ENCODE measurements at regions not wholly inside any gene's neighbourhood (a gene's known extent, or its start where the extent isn't known, plus 50 kb on each side); places are given as distances from the start of the nearest gene placed in this dataset.

- no peak for TF ChIP-seq EZH2 (optimal IDR thresholded peaks at IDR 0.05; ENCODE audit: low read depth, low read length)
- TF ChIP-seq CTCF (IDR thresholded peaks at IDR 0.05; ENCODE audit: low read length), result no peak
- no peak for TF ChIP-seq EZH2phosphoT487 (IDR thresholded peaks at IDR 0.05; ENCODE audit: low read length)
Observed at GRCh38 chr7:115299397-115300037, 377.6 kb downstream of the MDFIC start.

GRCh38 chr7:115297656-115298055, 375.8 kb downstream of the MDFIC start:
- Histone ChIP-seq H3K27me3 (replicated peaks; ENCODE audit: insufficient read depth, low read length) (no peaks in the 10 kb centered on the region), H3K4me3 (ENCODE audit: low read length) (no peak overlapping the region), H3F3A (ENCODE audit: insufficient read depth, low read length) (no peaks in the 10 kb centered on the region), H3K4me2 (ENCODE audit: low read depth, low read length) (no peak overlapping the region), H3K36me3 (replicated peaks; ENCODE audit: insufficient read depth, low read length) (no peaks in the 10 kb centered on the region), H3K4me1 (ENCODE audit: low read length) (no peaks in the 10 kb centered on the region), H2AFZ (ENCODE audit: low read length) (no peak overlapping the region), H3K9ac (ENCODE audit: low read length) (no peak overlapping the region), H4K20me1 (ENCODE audit: insufficient read depth, low read length) (no peaks in the 10 kb centered on the region), H3K9me2 (replicated peaks; ENCODE audit: insufficient read depth, low read length) (no peaks in the 10 kb centered on the region), H3K79me2 (ENCODE audit: low read length) (no peaks in the 10 kb centered on the region), H3K27ac (ENCODE audit: low read length) (no peak overlapping the region), H3K9me3 (replicated peaks; ENCODE audit: insufficient read depth, low read length) (no peaks in the 10 kb centered on the region)
- no peak for DNase-seq
- TF ChIP-seq EZH2phosphoT487 (IDR thresholded peaks at IDR 0.05; ENCODE audit: low read length) (no peak), EZH2 (optimal IDR thresholded peaks at IDR 0.05; ENCODE audit: low read depth, low read length) (no peak), CTCF (IDR thresholded peaks at IDR 0.05; ENCODE audit: low read length) (no peak)

More at GRCh38 chr7:115299397-115300037, 377.6 kb downstream of the MDFIC start:
- Histone ChIP-seq H3K9ac (ENCODE audit: low read length) (no peak overlapping the region), H3K27ac (ENCODE audit: low read length) (no peak overlapping the region), H4K20me1 (ENCODE audit: insufficient read depth, low read length) (no peaks in the 10 kb centered on the region), H3K27me3 (replicated peaks; ENCODE audit: insufficient read depth, low read length) (no peaks in the 10 kb centered on the region), H3K79me2 (ENCODE audit: low read length) (no peaks in the 10 kb centered on the region), H3K4me3 (ENCODE audit: low read length) (no peak overlapping the region), H3F3A (ENCODE audit: insufficient read depth, low read length) (no peaks in the 10 kb centered on the region), H3K9me3 (replicated peaks; ENCODE audit: insufficient read depth, low read length) (no peaks in the 10 kb centered on the region), H3K36me3 (replicated peaks; ENCODE audit: insufficient read depth, low read length) (no peaks in the 10 kb centered on the region), H3K9me2 (replicated peaks; ENCODE audit: insufficient read depth, low read length) (no peaks in the 10 kb centered on the region), H3K4me2 (ENCODE audit: low read depth, low read length) (no peak overlapping the region), H3K4me1 (ENCODE audit: low read length) (no peaks in the 10 kb centered on the region), H2AFZ (ENCODE audit: low read length) (0 out of 2 replicates have a peak overlapping the region, but pooled peaks have one; percentile 9)
- no peak for DNase-seq

GRCh38 chr7:115293628-115294240, 371.8 kb downstream of the MDFIC start:
- no peaks in the 10 kb centered on the region for H3K36me3 ChIP-seq (replicated peaks; ENCODE audit: insufficient read depth, low read length)
- H3F3A ChIP-seq (ENCODE audit: insufficient read depth, low read length), result no peaks in the 10 kb centered on the region
- no peaks in the 10 kb centered on the region for H3K27me3 ChIP-seq (replicated peaks; ENCODE audit: insufficient read depth, low read length)
- no peak overlapping the region for H2AFZ ChIP-seq (ENCODE audit: low read length)
- no peak overlapping the region for H3K9ac ChIP-seq (ENCODE audit: low read length)
- H3K9me2 ChIP-seq (replicated peaks; ENCODE audit: insufficient read depth, low read length), result no peaks in the 10 kb centered on the region
- no peak overlapping the region for H3K27ac ChIP-seq (ENCODE audit: low read length)
- no peaks in the 10 kb centered on the region for H3K9me3 ChIP-seq (replicated peaks; ENCODE audit: insufficient read depth, low read length)
- H3K4me2 ChIP-seq (ENCODE audit: low read depth, low read length), result no peak overlapping the region
- no peak for TF ChIP-seq EZH2 (optimal IDR thresholded peaks at IDR 0.05; ENCODE audit: low read depth, low read length)
- TF ChIP-seq CTCF (IDR thresholded peaks at IDR 0.05; ENCODE audit: low read length), result no peak
- TF ChIP-seq EZH2phosphoT487 (IDR thresholded peaks at IDR 0.05; ENCODE audit: low read length), result no peak
- H3K79me2 ChIP-seq (ENCODE audit: low read length), result no peaks in the 10 kb centered on the region
- H3K4me3 ChIP-seq (ENCODE audit: low read length), result no peak overlapping the region
- no peaks in the 10 kb centered on the region for H3K4me1 ChIP-seq (ENCODE audit: low read length)
- no peak for DNase-seq
- H4K20me1 ChIP-seq (ENCODE audit: insufficient read depth, low read length), result no peaks in the 10 kb centered on the region
